ENCODE measurements at regions not wholly inside any gene's neighbourhood (a gene's known extent, or its start where the extent isn't known, plus 50 kb on each side); places are given as distances from the start of the nearest gene placed in this dataset.

DNA sequence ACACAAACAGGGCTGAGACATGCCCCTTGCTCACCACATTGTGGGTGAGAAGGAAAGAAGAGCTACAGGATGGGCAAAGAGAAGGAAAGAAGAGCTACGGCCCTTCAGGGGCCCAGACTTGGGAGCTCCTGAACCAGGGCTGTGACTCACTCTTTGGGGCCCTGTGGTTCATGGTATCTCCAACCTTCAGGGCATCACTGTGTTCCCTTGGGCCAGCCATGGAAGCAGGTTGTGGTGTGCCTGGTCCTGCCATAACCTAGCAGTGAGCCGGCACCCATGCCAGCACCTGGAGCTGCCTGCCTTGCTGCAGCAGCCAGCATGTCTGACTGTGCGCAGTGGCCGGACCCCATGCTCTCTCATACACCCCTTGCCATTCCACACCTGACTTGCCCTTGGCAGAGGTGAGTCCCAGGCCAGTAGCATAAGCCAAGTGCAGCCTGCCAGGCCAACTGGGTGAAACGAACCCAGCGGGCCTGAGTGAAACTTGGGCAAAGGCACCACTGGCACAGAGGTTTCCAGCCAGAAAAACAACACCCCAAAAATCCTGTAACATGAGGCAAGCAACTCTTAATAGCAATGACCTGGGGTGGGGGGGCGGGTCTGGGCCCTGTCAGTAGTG is 89.0 kb upstream of the CACUL1 start:
- Mint-ChIP-seq H3K27me3 (ENCODE audit: low read depth) (peaks cover 6% of the 10 kb centered on the region), H3K4me3 (no peak overlapping the region), H3K36me3 (ENCODE audit: insufficient read depth) (no peaks in the 10 kb centered on the region), H3K9me3 (no peaks in the 10 kb centered on the region), H3K4me1 (ENCODE audit: low read depth) (peaks cover 8% of the 10 kb centered on the region)
- no peak for ATAC-seq
- no peak for DNase-seq

GRCh38 chr10:118844731-118845521 is 90.2 kb upstream of the CACUL1 start:
- no peaks in the 10 kb centered on the region for H3K36me3 Mint-ChIP-seq (ENCODE audit: insufficient read depth)
- no peak for ATAC-seq

DNA sequence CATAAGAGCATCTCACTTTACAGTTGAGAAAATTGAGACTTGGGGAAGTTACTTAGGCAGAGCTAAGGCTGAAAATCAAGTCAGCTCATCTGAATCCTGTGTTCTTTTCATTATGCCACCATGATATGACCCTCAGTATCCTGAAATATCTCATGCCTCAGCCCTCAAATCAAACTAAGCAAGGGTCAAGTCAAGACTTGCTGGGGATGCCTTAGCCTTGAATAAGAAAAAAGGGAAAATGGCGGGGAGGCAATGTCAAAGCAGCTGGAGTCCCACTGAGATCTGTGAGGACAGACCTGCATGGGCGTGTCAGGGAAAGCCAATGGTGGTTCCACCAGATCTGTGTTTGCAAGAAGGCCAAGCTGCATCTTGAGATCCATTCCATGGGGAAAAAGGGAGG is 91.0 kb upstream of the CACUL1 start:
- Mint-ChIP-seq H3K36me3 (ENCODE audit: insufficient read depth) (no peaks in the 10 kb centered on the region), H3K27me3 (ENCODE audit: low read depth) (peaks cover 6% of the 10 kb centered on the region)

More at GRCh38 chr10:118844731-118845521, 90.2 kb upstream of the CACUL1 start:
- Mint-ChIP-seq H3K27me3 (ENCODE audit: low read depth) (peaks cover 6% of the 10 kb centered on the region), H3K9me3 (no peaks in the 10 kb centered on the region), H3K4me3 (no peak overlapping the region), H3K4me1 (ENCODE audit: low read depth) (peaks cover 4% of the 10 kb centered on the region)
- DNase-seq = no peak

DNA sequence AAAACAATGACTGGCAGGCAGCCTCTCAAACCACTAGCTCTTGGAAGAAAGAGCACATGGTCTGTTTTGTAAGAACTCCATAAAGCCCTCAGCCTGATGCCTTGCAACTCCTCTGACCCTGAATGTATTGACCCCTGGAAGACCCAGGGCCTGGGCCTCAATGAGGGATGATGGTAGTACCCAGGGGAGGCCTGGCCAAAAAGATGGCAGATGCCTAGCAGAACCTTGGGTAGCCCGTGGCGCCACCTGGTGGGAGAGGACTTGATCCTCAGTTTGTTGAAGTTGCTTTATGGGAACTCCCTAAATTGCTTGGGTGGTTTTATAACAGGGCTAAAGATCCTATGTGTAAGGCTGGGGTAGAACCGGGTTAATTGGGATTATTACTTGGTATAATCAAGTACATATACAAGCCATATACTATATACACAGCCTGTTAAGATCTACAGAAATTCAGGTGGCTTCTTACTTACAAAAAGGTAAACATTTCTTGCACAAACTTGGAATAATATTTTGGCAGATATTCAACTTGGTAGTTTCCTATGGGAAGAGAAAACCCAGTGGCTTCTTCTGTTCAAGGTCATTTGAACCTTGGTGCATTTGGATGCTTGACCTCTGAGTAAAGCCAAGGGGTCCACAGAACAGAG is 95.8 kb upstream of the CACUL1 start:
- Mint-ChIP-seq H3K27me3 (ENCODE audit: low read depth) (peaks cover 2% of the 10 kb centered on the region), H3K4me1 (ENCODE audit: low read depth) (no peaks in the 10 kb centered on the region), H3K4me3 (no peak overlapping the region), H3K9me3 (no peaks in the 10 kb centered on the region), H3K36me3 (ENCODE audit: insufficient read depth) (no peaks in the 10 kb centered on the region)
- DNase-seq = peak; percentile 51
- peak; percentile 65 to 66 for ATAC-seq

More for the DNA sequence above, 91.0 kb upstream of the CACUL1 start:
- DNase-seq (no peak), ATAC-seq (no peak)
- Mint-ChIP-seq H3K4me3 (no peak overlapping the region), H3K9me3 (no peaks in the 10 kb centered on the region), H3K4me1 (ENCODE audit: low read depth) (no peaks in the 10 kb centered on the region)

DNA sequence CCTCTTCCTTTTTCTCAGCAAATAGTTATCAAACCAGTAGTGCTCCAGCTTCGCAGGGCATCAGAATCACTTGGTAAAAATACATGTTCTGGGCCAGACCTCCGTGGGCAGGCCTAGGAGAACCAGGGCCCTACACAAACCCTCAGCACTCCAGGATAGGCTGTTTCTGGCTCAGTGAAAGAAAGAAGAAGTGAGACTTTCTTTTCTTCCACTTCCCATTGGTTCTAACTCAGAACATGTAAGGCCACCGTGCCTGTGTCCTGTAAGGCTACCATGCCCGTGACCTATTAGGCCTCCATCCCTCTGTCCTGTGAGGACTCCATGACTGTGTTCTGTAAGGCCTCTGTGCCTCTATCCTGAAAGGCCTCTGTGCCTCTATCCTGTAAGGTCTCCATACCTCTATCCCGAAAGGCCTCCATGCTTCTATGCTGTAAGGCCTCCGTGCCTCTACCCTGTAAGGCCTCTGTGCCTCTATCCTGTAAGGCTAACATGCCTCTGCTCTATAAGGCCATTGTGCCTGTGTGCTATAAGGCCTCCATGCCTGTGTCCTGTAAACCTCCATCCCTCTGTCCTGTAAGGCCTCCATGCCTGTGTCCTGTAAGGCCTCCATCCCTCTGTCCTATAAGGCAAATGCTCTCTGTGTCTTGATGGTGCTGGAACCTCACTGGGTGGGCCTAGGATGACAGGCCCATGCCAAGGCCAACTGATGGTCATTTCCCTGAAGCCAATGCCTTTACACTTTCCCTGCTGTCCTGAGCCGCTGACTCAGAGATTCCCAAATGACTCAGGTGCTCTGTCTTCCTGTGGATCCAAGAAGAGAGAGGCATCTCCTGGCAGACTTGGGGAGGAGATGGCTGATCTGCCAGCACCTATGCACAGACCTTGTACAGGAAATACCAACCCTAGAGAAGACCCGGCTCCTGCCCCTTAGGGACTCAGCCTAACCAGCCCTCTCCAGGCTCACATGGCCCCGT is 96.6 kb upstream of the CACUL1 start:
- no peaks in the 10 kb centered on the region for H3K9me3 Mint-ChIP-seq
- H3K36me3 Mint-ChIP-seq (ENCODE audit: insufficient read depth) = no peaks in the 10 kb centered on the region
- ATAC-seq = no peak
- H3K4me1 Mint-ChIP-seq (ENCODE audit: low read depth) = no peaks in the 10 kb centered on the region
- no peak overlapping the region for H3K4me3 Mint-ChIP-seq
- DNase-seq = no peak
- peaks cover 2% of the 10 kb centered on the region for H3K27me3 Mint-ChIP-seq (ENCODE audit: low read depth)

DNA sequence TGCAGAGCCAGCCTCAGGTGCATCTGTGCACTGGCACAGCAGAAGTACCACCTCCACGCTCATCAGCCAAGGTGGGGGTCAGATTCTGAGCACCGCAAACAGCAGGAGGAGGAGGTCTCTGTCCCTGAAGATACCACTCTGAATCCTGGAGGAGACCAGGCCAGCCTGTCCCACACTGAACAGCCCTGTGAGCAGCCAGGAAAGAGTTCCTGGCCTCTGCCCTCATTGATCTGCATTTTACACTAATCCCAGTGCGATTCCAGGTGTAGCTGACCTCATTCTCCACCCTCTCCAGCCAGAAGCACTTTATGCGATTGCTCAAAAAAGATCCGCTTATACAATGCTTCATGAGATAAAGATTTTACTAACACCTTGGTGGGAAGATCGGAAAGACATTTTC is 99.1 kb upstream of the CACUL1 start:
- no peak for DNase-seq
- H3K4me3 Mint-ChIP-seq = no peak overlapping the region
- H3K27me3 Mint-ChIP-seq (ENCODE audit: low read depth) = peaks cover 2% of the 10 kb centered on the region
- no peak for ATAC-seq
- H3K36me3 Mint-ChIP-seq (ENCODE audit: insufficient read depth) = no peaks in the 10 kb centered on the region
- no peaks in the 10 kb centered on the region for H3K4me1 Mint-ChIP-seq (ENCODE audit: low read depth)
- H3K9me3 Mint-ChIP-seq = peaks cover 3% of the 10 kb centered on the region

DNA sequence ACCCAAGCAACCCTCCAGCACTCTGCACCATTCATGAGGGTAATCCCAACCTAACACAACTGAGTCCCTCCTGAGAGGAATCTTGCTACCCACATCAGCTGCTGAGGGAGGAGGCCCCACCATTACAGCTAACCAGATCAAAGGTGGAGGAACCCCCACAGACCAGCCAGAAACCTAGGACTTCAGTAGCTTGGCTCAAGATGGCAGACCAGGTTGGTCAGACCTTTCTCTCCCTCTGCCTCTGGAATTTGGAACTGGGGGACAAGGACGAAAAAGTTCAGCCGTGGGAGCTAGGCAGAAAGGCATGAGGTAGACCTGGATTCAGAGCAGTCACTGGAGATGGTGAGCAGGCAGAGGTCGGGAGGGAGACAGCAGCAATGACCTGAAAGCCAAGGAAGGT is 101.3 kb upstream of the CACUL1 start:
- Mint-ChIP-seq H3K4me1 (ENCODE audit: low read depth) (no peaks in the 10 kb centered on the region), H3K27me3 (ENCODE audit: low read depth) (peaks cover 2% of the 10 kb centered on the region), H3K4me3 (no peak overlapping the region), H3K9me3 (peaks cover 3% of the 10 kb centered on the region), H3K36me3 (ENCODE audit: insufficient read depth) (no peaks in the 10 kb centered on the region)
- ATAC-seq (no peak), DNase-seq (no peak)

- DNase-seq (no peak), ATAC-seq (no peak)
- Mint-ChIP-seq H3K36me3 (ENCODE audit: insufficient read depth) (no peaks in the 10 kb centered on the region), H3K9me3 (peaks cover 5% of the 10 kb centered on the region), H3K4me1 (ENCODE audit: low read depth) (no peaks in the 10 kb centered on the region), H3K27me3 (ENCODE audit: low read depth) (peaks cover 6% of the 10 kb centered on the region), H3K4me3 (no peak overlapping the region)
Measured at GRCh38 chr10:118865998-118866693, 111.4 kb upstream of the CACUL1 start.

DNA sequence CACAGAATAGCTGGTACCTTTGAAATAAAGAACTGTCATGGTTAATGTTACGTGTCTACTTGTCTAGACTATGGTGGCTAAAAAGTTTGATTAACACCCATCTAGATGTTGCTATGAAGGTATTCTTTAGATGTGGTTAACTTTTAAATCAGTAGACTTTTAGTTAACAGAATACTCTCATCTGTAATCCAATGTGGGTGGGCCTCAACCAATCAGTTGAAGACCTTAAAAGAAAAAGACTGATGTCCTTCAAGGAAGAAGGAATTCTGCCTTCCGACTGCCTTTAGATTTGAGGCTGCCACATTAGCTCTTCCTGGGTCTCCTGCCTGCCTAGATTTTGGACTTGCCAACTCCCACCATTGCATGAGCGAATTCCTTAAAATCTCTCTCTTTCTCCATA is 113.0 kb upstream of the CACUL1 start:
- H3K27me3 Mint-ChIP-seq (ENCODE audit: low read depth) = peaks cover 10% of the 10 kb centered on the region
- H3K4me1 Mint-ChIP-seq (ENCODE audit: low read depth) = no peaks in the 10 kb centered on the region
- DNase-seq (no peak), ATAC-seq (no peak)
- no peaks in the 10 kb centered on the region for H3K9me3 Mint-ChIP-seq
- H3K4me3 Mint-ChIP-seq = no peak overlapping the region
- no peaks in the 10 kb centered on the region for H3K36me3 Mint-ChIP-seq (ENCODE audit: insufficient read depth)

- no peaks in the 10 kb centered on the region for H3K4me1 Mint-ChIP-seq (ENCODE audit: low read depth)
- no peak for DNase-seq
- no peaks in the 10 kb centered on the region for H3K36me3 Mint-ChIP-seq (ENCODE audit: insufficient read depth)
- H3K4me3 Mint-ChIP-seq = no peak overlapping the region
- H3K27me3 Mint-ChIP-seq (ENCODE audit: low read depth) = peaks cover 15% of the 10 kb centered on the region
- H3K9me3 Mint-ChIP-seq = no peaks in the 10 kb centered on the region
- peak in 1 of 2 donors; percentile 54 for ATAC-seq
Measured at GRCh38 chr10:118868589-118868988, 113.8 kb upstream of the CACUL1 start.

GRCh38 chr10:118870467-118871243 is 115.9 kb upstream of the CACUL1 start:
- H3K9me3 Mint-ChIP-seq = peaks cover 3% of the 10 kb centered on the region
- no peaks in the 10 kb centered on the region for H3K36me3 Mint-ChIP-seq (ENCODE audit: insufficient read depth)
- DNase-seq = no peak
- no peaks in the 10 kb centered on the region for H3K4me1 Mint-ChIP-seq (ENCODE audit: low read depth)
- peaks cover 31% of the 10 kb centered on the region for H3K27me3 Mint-ChIP-seq (ENCODE audit: low read depth)
- no peak overlapping the region for H3K4me3 Mint-ChIP-seq
- no peak for ATAC-seq

DNA sequence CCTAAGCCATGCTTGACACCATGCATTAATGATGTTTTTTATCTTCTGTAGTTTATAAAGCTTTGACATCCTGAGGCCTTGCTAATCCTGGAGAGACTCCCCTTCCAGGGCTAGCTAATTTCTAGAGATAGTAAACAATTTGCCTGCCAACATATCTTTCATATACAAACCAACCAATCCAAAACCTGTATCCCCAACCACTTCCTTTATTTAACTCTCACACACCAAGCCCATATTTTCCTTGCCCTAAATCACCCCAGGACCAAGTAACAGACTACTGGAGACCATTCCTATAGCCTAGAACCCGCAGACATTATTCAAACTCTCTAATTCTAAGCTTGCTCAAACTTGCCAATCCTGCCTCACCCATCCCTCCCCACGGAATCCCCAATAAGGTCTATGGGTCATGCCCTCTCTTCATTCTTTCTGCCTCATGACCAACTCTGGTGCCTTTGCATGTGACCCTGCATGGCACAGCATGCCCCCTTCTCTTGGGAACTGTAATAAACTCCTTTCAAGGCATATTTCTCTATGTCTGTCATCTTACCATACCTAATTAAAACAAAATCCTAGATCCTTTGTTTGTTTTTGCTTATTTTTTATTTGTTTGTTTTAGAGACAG is 116.6 kb upstream of the CACUL1 start:
- Mint-ChIP-seq H3K4me3 (no peak overlapping the region), H3K4me1 (ENCODE audit: low read depth) (no peaks in the 10 kb centered on the region), H3K27me3 (ENCODE audit: low read depth) (peaks cover 38% of the 10 kb centered on the region), H3K9me3 (peaks cover 8% of the 10 kb centered on the region), H3K36me3 (ENCODE audit: insufficient read depth) (no peaks in the 10 kb centered on the region)
- DNase-seq (no peak), ATAC-seq (no peak)

Measured in activated T-cell treated with anti-CD3 and anti-CD28 coated beads, Interleukin-2, amount 50 U/mL, for 4 hours (primary cell).